ENCODE measurements at regions not wholly inside any gene's neighbourhood (a gene's known extent, or its start where the extent isn't known, plus 50 kb on each side); places are given as distances from the start of the nearest gene placed in this dataset.

GRCh38 chr14:40870252-40870651, 736.4 kb upstream of the LRFN5 start:
- DNase-seq, result no peak

DNA sequence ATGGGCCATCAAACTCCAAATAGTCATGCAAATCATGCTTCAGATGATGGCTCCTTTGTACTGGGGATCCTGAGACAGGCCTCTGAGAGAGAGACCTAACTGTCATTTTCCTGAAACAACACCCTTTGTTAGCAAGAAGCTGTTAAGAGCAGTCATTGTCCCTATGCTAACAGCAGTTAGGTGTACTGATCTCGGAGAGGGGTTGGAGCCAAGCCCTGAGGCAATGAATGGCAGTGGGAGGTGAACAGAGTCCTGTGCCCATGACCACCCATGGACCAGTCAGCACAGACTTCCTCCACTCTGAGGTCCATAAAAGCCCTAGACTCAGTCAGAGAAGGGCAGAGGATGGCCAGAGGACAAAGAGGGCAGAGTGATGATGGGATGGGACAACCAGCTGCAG, 747.6 kb upstream of the LRFN5 start:
- DNase-seq, result no peak

GRCh38 chr14:40855343-40855742, 751.3 kb upstream of the LRFN5 start:
- DNase-seq, result no peak

- no peak for DNase-seq
These were observed 756.5 kb upstream of the LRFN5 start for GRCh38 chr14:40850191-40850590.

GRCh38 chr14:40847480-40847879, 759.2 kb upstream of the LRFN5 start:
- no peak for DNase-seq

DNA sequence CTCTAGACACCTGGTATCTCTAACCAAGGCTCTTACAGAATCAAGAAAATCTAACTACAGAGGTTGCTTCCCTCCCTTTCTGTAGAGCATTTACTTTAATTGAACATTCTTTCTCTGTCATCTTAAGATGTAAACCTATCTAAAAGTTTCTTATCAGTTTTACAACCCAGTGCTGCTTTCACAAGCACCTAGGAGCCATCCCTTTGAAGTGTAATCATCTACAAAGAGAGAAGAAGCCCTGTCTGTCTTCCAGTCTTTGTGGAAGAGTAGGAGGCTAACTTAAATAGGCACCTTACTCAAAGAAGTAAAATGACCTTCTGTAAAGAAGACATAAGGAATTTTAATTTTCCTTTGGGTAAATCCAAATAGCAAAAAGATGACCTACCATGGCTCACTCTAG, 763.9 kb upstream of the LRFN5 start:
- no peak for DNase-seq

DNA sequence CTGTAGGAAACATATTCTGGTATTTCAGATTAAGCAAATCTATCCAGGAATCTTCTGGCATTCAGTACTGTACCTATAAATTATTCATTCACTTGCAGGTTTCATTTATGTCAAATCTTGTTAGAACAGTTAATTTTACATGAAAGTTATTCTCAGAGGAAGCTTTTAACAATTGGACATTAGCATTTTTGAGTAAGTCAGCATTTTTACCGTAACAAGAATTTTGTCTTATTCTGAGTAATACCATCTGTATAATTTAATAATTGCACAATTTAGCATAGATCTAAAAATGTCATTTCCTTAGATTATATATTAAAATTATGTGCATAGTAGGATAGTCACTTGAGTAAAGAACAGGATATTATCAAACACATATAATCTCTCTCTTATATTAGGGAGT, 764.8 kb upstream of the LRFN5 start:
- DNase-seq, result no peak

DNA sequence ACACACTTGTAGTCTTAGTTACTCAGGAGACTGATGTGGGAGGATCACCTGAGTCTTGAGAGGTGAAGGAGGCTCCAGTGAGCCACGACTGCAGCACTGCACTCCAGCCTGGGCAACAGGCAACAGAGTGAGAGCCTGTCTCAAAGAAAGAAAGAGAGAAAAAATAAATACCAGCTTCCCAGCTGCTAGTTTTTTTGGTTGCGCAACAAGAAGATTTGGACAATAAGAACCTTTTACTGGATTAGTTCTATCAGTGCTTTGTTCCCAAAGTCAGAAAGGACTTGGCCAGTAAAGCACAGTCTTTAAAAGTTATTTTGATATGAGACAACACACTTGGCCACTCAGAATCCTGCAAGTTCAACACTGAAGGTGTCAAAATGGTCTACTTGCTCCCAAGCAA, 768.1 kb upstream of the LRFN5 start:
- no peak for DNase-seq

DNA sequence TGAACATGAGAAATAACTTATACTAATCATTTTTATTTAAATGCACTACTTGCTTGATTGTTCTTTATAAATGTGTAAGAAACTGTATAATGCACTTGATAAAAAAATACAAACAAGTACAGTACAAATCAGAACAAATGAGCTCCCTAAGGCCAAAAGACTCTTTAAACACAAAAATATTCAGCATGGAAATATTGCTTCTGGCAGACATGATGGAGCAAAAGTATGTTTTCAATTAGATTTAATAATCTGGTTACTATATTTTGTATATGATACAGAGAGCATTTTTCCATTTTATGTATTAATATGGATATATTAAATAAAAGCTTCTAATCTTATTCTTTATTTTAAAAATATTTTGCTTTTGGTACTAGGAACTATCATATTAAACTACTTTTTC, 800.2 kb upstream of the LRFN5 start:
- no peak for DNase-seq

DNA sequence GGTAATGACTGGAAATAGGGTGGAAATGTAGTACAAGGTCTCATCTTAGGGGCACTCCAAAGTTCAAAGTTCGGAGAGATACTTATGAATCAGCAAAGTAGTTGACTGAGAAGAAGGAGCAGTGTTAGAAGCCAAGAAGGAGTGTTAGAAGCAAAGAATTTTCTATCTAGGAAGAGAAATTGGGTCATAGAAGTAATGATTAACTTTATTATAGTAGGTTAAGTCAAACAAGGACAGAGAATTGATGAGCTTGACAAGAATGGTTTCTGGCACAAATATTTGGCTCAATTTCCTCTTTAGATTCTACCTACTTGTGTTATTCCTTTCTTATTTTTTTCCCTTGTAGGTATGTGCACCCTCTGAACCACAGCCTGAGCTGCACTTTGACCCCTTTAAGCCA, 810.5 kb upstream of the LRFN5 start:
- no peak for DNase-seq

- no peak for DNase-seq
These were observed 821.8 kb upstream of the LRFN5 start for GRCh38 chr14:40784860-40785259.

DNA sequence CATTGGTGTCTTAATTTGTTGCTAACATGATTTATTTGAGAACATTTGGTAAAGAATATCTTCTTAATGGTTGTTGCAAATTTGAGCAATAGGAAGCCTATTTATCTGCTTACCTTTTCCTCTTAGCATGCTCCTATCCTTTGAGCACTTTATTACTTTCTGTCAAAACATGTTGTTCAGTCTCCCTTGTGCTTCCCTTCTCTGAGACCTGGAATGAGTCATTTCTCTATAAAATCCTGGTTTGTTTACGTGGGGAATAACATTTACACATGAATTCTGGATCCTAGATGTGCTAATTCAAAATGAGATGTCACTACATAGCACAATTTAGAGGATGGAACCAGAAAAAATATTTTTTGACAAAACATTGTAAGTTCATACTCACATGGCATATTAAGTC, 844.0 kb upstream of the LRFN5 start:
- no peak for DNase-seq

DNA sequence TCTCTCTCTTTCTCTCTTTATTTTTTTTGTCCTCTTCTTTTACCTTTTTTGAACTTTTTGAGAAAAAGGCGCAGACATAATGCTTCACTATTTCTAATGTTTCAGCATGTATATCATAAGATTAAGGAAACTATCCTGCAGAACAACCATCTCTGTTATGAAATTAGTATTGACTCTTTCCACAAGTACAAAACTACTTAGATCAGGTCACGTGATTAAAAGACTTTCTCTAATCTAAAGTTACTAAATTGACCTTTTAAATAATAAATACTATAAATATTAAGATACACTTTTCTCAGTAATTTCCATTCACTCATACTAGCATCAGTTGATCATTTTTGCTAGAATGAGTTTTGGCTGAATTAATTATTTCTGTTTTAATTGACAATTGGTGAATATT, 844.5 kb upstream of the LRFN5 start:
- no peak for DNase-seq

GRCh38 chr14:40760704-40761103, 846.0 kb upstream of the LRFN5 start:
- DNase-seq, result no peak

DNA sequence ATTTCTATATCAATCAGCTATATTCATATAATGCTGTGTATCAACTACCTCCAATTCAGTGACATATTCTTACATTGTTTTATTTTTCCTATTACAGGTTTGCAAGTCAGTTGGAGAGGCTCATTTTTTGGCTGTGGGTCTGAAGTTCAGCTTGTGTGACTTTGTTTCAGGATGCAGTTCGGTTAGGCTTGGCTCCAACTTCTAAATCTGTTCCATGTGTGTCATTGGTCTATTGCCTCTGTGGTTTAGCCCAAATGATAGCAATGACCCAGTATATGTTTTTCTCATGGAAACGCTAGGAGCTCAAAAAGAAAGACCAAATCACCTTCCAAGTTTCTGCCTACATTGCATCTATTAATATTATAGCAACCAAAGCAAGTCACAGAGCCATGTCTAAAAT, 848.6 kb upstream of the LRFN5 start:
- no peak for DNase-seq

DNA sequence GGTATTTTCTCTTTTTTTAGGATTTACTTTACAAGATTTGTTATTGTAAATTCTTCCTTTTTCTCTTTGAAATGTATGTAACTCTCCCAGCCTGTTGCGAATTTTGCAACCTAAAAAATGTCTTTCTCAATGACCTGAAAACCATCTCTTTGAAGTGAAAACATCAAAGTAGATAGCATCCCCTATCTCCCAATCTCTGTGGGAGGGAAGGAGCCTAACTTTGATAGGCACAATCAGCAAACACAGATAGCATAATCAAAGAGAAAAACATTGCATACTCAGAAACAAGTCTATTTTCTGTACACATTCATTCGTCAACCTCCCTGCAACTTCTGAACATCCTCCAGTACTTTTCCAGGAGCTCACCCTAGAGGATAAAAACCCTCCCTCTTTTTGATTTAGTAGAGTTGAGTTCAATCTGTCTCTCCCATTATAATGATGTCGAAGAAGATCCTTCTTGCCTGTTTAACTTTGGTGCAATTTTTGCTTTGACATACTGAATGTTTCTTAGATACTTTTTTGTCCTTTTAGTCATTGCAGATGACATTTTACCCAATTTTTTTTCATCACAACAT, 849.2 kb upstream of the LRFN5 start:
- DNase-seq, result no peak

DNA sequence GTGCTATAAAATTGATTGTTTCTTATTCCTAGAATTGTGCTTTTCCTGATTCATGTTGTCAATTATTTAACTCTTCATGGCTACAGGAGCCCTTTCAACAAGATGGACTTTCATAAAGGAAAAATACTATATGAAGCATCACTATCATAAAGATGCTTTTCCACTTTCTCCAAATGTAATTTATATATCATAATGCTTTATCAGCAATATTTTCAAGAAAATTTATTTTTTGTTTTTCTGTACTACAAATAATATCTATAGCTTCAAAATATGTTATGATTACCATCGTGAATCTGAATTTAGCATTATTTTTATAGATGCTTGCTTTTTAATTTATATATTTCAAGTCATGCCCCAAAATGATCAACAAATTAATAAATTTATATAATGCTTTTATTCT, 873.5 kb upstream of the LRFN5 start:
- no peak for DNase-seq

- DNase-seq, result no peak
These were observed 879.6 kb upstream of the LRFN5 start for GRCh38 chr14:40727107-40727506.

DNA sequence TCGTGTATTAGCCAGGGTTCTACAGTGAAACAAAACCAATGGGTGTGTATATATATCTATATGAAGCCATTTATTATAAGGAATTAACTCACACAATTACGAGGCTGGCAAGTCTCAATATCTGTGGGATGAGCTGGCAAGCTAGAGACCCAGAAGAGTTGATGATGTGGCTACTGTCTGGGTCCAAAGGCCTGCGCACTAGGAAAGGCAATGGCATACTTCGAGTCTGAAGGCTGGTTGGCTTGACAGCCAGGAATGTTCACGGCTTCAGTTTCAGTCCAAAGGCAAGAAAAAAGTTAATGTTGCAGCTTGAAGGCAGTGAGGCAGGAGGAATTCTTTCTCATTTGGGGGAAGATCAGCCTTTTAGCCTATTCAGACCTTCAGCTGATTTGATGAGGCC, 893.3 kb upstream of the LRFN5 start:
- no peak for DNase-seq

GRCh38 chr14:40697231-40697630, 909.4 kb upstream of the LRFN5 start:
- no peak for DNase-seq

- DNase-seq, result no peak
These were observed 912.7 kb upstream of the LRFN5 start for GRCh38 chr14:40694023-40694422.

DNA sequence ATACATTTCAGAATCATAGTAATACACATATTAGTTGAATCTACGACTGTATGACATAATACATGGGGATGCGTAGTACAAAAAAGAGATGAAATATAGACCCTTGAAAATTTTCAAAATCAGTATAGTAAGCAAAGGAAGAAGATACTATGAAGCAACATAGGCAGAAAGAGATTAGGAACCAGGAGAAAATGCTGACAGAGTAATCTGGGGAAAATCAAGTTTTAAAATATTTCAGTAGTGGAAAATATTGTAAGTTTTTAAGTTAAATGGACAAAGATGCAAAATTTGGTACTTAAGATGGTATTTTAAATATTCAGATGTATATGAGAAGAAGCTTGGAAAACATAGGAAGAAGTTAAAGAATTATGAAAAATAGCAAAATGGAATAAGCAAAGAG, 915.6 kb upstream of the LRFN5 start:
- no peak for DNase-seq

GRCh38 chr14:40685764-40686163, 920.9 kb upstream of the LRFN5 start:
- DNase-seq, result no peak

- DNase-seq, result no peak
These were observed 922.3 kb upstream of the LRFN5 start for GRCh38 chr14:40684328-40684727.

GRCh38 chr14:40682131-40682913, 924.4 kb upstream of the LRFN5 start:
- no peak for DNase-seq
